Astrocyte (in vitro differentiated cells and primary cell): ENCODE measurements at regions not wholly inside any gene's neighbourhood (a gene's known extent, or its start where the extent isn't known, plus 50 kb on each side); places are given as distances from the start of the nearest gene placed in this dataset.
A peak's percentile ranks its signal among the peaks of the same experiment; 100 is the strongest.

Experiments
- DNase-seq: peaks from one replicate; pipeline ENCODE4 v3.0.0-alpha.2; 2010; ENCODE audit warnings: low read depth
- FAIRE-seq: peaks from 2 replicates; lab custom pipeline; 2011; peaks lifted over from hg19 to GRCh38; lab: Jason Lieb, UNC
- H2AFZ ChIP-seq: 2 replicates; pipeline ENCODE4 v1.6.0; 2012; ENCODE audit warnings: low read depth, low read length, inconsistent platforms
- H3K27ac ChIP-seq: 2 replicates; pipeline ENCODE4 v1.5.1; 2011; ENCODE audit warnings: low read depth, low read length, inconsistent platforms
- H3K27me3 ChIP-seq: 2 replicates; pipeline ENCODE4 v1.6.0; 2011; ENCODE audit warnings: low read length, inconsistent platforms; ENCODE audit not compliant: insufficient read depth
- H3K36me3 ChIP-seq: 2 replicates; pipeline ENCODE4 v1.5.1; 2011; ENCODE audit warnings: low read length, inconsistent platforms; ENCODE audit not compliant: insufficient read depth
- H3K4me1 ChIP-seq: 2 replicates; pipeline ENCODE4 v1.5.1; 2011; ENCODE audit warnings: low read length, inconsistent platforms; ENCODE audit not compliant: insufficient read depth
- H3K4me2 ChIP-seq: 2 replicates; pipeline ENCODE4 v1.6.0; 2012; ENCODE audit warnings: low read length, inconsistent platforms
- H3K4me3 ChIP-seq: 2 replicates; pipeline ENCODE4 v1.5.1; 2011; ENCODE audit warnings: low read depth, mild to moderate bottlenecking, low read length, inconsistent platforms; ENCODE audit not compliant: insufficient read depth
- H3K79me2 ChIP-seq: 2 replicates; pipeline ENCODE4 v1.6.0; 2012; ENCODE audit warnings: mild to moderate bottlenecking, low read length, inconsistent platforms; ENCODE audit not compliant: insufficient read depth
- H3K9ac ChIP-seq: 2 replicates; pipeline ENCODE4 v1.6.0; 2012; ENCODE audit warnings: mild to moderate bottlenecking, low read length, inconsistent platforms
- H3K9me3 ChIP-seq: 2 replicates; pipeline ENCODE4 v1.5.1; 2012; ENCODE audit warnings: low read depth, mild to moderate bottlenecking, low read length, inconsistent platforms; ENCODE audit not compliant: insufficient read depth
- H4K20me1 ChIP-seq: 2 replicates; pipeline ENCODE4 v1.6.0; 2012; ENCODE audit warnings: low read length, inconsistent platforms; ENCODE audit not compliant: insufficient read depth
- H3K27ac Mint-ChIP-seq: one replicate; pipeline ENCODE4 v1.8.0; 2021; ENCODE audit warnings: mild to moderate bottlenecking, mixed read lengths; ENCODE audit not compliant: unreplicated experiment
- H3K27me3 Mint-ChIP-seq: one replicate; pipeline ENCODE4 v1.8.0; 2021; ENCODE audit warnings: low read depth, mixed read lengths; ENCODE audit not compliant: unreplicated experiment
- H3K36me3 Mint-ChIP-seq: one replicate; pipeline ENCODE4 v1.8.0; 2021; ENCODE audit warnings: low read depth, mixed read lengths; ENCODE audit not compliant: unreplicated experiment
- H3K4me1 Mint-ChIP-seq: one replicate; pipeline ENCODE4 v1.8.0; 2021; ENCODE audit warnings: low read depth, mixed read lengths; ENCODE audit not compliant: unreplicated experiment
- H3K4me3 Mint-ChIP-seq: one replicate; pipeline ENCODE4 v1.8.0; 2021; ENCODE audit warnings: mild to moderate bottlenecking, moderate library complexity, mixed read lengths; ENCODE audit not compliant: unreplicated experiment
- H3K9me3 Mint-ChIP-seq: one replicate; pipeline ENCODE4 v1.8.0; 2021; ENCODE audit warnings: mild to moderate bottlenecking, mixed read lengths; ENCODE audit not compliant: unreplicated experiment
- CTCF ChIP-seq: IDR thresholded peaks from 2 replicates; pipeline ENCODE4 v1.5.1; 2011; ENCODE audit warnings: low read depth, mild to moderate bottlenecking, inconsistent platforms, low read length, moderate library complexity; ENCODE audit not compliant: insufficient read depth
- EZH2 ChIP-seq: IDR thresholded peaks from 2 replicates; pipeline ENCODE4 v1.6.1; 2012; ENCODE audit warnings: mild to moderate bottlenecking, low read length, inconsistent platforms; ENCODE audit not compliant: insufficient read depth

GRCh38 chrX:7689791-7690412 lies 153.1 kb upstream of the VCX start:
- Histone ChIP-seq H3K9ac (no peak overlapping the region), H2AFZ (no peak overlapping the region), H3K4me3 (no peak overlapping the region), H3K36me3 (no peaks in the 10 kb centered on the region), H3K27me3 (no peaks in the 10 kb centered on the region), H3K9me3 (no peaks in the 10 kb centered on the region), H3K79me2 (no peaks in the 10 kb centered on the region), H3K27ac (no peak overlapping the region), H4K20me1 (no peaks in the 10 kb centered on the region), H3K4me2 (no peak overlapping the region), H3K4me1 (no peaks in the 10 kb centered on the region)
- DNase-seq, result no peak
- Mint-ChIP-seq H3K36me3 (no peaks in the 10 kb centered on the region), H3K9me3 (no peaks in the 10 kb centered on the region), H3K27me3 (no peaks in the 10 kb centered on the region), H3K27ac (peak overlapping the region; percentile 34), H3K4me3 (no peak overlapping the region), H3K4me1 (peaks cover 7% of the 10 kb centered on the region)
- peak; percentile 17 for FAIRE-seq
- no peak for TF ChIP-seq CTCF
- TF ChIP-seq EZH2, result no peak

- Histone ChIP-seq H3K4me1 (no peaks in the 10 kb centered on the region), H3K27ac (no peak overlapping the region), H3K36me3 (no peaks in the 10 kb centered on the region), H3K79me2 (no peaks in the 10 kb centered on the region), H3K9ac (no peak overlapping the region), H3K9me3 (no peaks in the 10 kb centered on the region), H4K20me1 (no peaks in the 10 kb centered on the region), H3K4me2 (no peak overlapping the region), H3K27me3 (no peaks in the 10 kb centered on the region), H3K4me3 (no peak overlapping the region), H2AFZ (no peak overlapping the region)
- TF ChIP-seq CTCF, result no peak
- TF ChIP-seq EZH2, result no peak
- Mint-ChIP-seq H3K4me3 (no peak overlapping the region), H3K4me1 (no peaks in the 10 kb centered on the region), H3K27ac (no peak overlapping the region), H3K9me3 (no peaks in the 10 kb centered on the region), H3K36me3 (no peaks in the 10 kb centered on the region), H3K27me3 (no peaks in the 10 kb centered on the region)
- peak; percentile 50 for FAIRE-seq
- DNase-seq, result no peak
Measured at GRCh38 chrX:7680181-7680580, 162.8 kb upstream of the VCX start.

GRCh38 chrX:7654316-7654715 lies 188.7 kb upstream of the VCX start:
- FAIRE-seq (peak; percentile 26), DNase-seq (no peak)
- no peak overlapping the region for H2AFZ ChIP-seq
- H3K36me3 ChIP-seq, result no peaks in the 10 kb centered on the region
- H3K27ac Mint-ChIP-seq, result no peak overlapping the region
- H3K4me3 ChIP-seq, result no peak overlapping the region
- H3K27me3 ChIP-seq, result no peaks in the 10 kb centered on the region
- no peak overlapping the region for H3K4me2 ChIP-seq
- H3K36me3 Mint-ChIP-seq, result no peaks in the 10 kb centered on the region
- H3K9me3 Mint-ChIP-seq, result peaks cover 1% of the 10 kb centered on the region
- TF ChIP-seq EZH2 (no peak), CTCF (no peak)
- no peak overlapping the region for H3K27ac ChIP-seq
- H3K9ac ChIP-seq, result no peak overlapping the region
- no peaks in the 10 kb centered on the region for H4K20me1 ChIP-seq
- no peak overlapping the region for H3K4me3 Mint-ChIP-seq
- H3K4me1 Mint-ChIP-seq, result no peaks in the 10 kb centered on the region
- H3K4me1 ChIP-seq, result no peaks in the 10 kb centered on the region
- H3K79me2 ChIP-seq, result no peaks in the 10 kb centered on the region
- H3K27me3 Mint-ChIP-seq, result no peaks in the 10 kb centered on the region
- no peaks in the 10 kb centered on the region for H3K9me3 ChIP-seq
